Activated T-cell treated with anti-CD3 and anti-CD28 coated beads, Interleukin-2, amount 50 U/mL, for 1 hour (primary cell): ENCODE measurements at regions not wholly inside any gene's neighbourhood (a gene's known extent, or its start where the extent isn't known, plus 50 kb on each side); places are given as distances from the start of the nearest gene placed in this dataset.

Source experiments
- DNase-seq: peaks from one replicate; pipeline ENCODE4 v3.0.0-alpha.2; 2020

DNA sequence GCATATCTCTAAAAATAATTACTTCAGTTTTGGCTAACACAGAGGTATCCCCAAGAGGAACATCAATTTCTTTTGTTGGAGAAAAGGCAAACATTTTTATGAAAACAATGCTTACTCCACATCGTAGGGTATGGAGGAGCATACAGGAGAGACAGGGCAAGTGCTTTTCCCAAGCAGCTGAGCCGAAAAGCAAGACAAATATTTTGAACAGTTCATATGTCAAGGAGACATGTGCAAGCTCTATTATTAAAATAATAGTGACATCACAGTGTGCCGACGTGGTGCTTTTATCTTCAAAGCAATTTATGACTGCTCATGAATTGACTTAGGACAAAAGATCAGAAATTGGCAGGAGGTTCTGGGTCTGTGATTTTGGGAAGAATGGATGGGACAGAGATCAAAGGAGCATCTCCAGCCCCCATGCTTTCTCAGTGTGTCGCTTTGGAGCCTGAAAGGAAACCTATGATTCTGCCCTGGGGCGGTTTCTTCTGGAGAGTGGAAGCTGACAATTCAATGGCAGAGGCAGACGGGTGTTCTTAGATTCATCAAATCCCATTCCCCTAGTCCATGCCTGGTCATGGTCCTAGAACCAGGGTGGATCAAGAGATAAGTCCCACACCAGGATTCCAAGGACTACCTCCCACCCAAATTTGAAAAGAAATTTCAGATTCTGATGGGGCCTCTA lies 97.1 kb downstream of the JCAD start:
- no peak for DNase-seq

- DNase-seq, result no peak
These were observed 98.0 kb downstream of the JCAD start for GRCh38 chr10:29961351-29961750.

GRCh38 chr10:29960261-29960660 lies 99.1 kb downstream of the JCAD start:
- DNase-seq, result no peak

DNA sequence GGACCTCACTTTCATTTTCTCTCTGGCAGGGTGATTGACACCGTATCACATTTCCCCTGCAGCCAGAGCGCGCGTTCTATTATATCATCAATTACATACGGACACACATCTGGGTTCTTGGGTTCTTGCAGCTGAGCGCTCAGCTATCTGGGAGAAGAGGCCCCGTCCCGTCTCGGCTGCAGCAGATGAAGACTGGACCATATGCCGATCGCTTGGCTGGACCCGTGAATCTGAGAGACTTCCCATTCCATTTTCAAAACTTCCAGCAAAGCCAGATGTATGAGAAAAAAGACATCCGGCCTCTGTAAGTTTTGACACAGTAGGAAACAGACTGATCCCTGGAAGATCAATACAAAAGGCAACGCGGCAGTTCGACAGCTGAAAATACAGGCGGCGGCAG lies 99.8 kb downstream of the JCAD start:
- no peak for DNase-seq

DNA sequence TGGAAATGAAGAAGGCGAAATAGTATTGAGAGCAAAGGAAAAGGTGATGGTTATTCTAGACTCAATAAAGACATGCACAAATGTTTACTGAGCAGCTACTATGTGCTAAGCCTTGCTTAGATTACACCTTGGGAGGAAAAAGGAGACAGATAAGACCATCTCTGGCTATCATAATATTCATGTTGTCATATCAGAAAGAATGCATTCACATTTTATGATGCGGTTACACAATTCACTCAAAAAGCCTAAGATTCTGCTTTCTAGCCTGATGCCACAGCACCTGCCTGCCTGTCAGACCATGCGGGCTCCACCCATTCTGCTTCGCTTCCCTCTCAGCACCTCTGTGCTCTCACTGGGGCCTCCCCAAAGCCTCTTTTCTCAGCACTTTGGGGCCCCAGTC lies 100.9 kb downstream of the JCAD start:
- DNase-seq, result no peak

DNA sequence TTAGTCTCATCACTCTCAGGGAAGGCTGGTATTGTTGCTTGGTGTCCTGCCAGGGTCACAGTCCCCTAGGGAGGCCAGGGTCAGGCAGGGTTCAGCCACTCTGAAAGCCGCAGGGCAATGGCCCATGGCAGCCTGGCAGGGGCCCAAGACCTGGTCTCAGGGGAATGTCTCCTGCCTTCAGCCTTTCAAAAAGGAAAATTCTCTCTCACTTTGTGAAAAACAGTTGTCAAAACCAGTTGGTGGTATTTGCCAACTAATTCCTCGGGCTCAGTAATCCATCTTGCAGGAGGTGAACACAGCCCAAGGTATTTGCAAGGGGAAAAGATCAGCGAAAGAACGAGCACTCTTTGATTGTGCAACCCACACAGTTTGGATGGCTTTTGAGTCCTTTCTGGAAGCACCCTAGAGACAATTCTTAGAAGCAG lies 101.5 kb downstream of the JCAD start:
- no peak for DNase-seq

- DNase-seq, result no peak
These were observed 102.2 kb downstream of the JCAD start for GRCh38 chr10:29957236-29957635.

- no peak for DNase-seq
These were observed 103.0 kb downstream of the JCAD start for GRCh38 chr10:29956335-29956924.

- DNase-seq, result no peak
These were observed 104.0 kb downstream of the JCAD start for GRCh38 chr10:29955329-29955935.

DNA sequence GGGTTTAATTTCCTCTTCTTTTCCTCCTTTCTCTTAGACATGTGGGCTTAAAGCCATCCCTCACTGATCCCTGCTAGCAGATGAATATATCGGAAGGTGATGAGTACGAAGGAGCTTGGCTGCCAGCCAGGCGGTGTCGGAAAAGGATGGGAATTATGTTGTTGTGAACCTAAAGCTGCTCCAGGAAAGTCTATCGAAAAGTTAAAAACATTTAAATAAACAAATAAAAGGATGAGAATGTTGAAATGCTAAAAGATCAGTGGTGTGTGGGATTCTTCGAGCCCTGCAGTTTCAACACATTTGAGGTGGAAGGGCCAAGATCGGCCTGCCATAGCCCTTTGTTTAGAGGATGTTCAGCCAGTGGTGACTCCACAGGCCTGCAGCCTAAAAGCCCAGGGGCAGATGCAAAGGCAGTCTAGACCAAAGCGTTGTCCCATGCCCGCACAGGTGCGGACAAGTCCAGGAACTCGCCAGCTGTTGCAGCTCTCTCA lies 107.9 kb downstream of the JCAD start:
- DNase-seq, result no peak

GRCh38 chr10:29950391-29950790 lies 109.0 kb downstream of the JCAD start:
- DNase-seq, result no peak

DNA sequence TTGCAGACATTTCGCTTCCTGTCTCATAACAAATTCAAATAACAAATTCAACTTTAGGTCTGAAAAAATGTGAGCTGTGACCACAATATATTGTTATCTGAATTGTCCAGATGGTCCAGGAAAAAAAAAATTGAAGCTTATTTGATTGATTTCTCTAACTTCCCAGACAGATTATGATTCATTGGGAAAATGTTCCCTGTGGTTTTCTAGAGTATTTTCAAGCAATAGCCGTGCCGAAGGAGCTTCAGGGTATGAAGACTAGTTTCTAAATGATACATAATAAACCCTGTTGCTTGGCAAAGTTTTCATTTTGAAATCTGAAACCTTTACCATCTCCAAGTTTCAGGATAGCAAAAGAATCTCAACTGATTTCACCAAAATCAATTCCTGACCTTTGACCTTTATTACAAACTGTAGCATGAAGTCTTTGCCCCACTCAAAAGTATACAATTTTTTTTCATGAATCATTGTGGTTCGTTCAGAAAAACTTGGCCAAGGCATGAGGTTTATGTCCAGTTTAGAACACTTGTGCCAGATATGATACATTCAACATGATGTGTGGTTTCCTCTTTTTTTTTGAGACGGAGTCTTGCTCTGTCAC lies 109.9 kb downstream of the JCAD start:
- no peak for DNase-seq

GRCh38 chr10:29948881-29949355 lies 110.5 kb downstream of the JCAD start:
- DNase-seq, result no peak

GRCh38 chr10:29947701-29948060 lies 111.7 kb downstream of the JCAD start:
- no peak for DNase-seq

DNA sequence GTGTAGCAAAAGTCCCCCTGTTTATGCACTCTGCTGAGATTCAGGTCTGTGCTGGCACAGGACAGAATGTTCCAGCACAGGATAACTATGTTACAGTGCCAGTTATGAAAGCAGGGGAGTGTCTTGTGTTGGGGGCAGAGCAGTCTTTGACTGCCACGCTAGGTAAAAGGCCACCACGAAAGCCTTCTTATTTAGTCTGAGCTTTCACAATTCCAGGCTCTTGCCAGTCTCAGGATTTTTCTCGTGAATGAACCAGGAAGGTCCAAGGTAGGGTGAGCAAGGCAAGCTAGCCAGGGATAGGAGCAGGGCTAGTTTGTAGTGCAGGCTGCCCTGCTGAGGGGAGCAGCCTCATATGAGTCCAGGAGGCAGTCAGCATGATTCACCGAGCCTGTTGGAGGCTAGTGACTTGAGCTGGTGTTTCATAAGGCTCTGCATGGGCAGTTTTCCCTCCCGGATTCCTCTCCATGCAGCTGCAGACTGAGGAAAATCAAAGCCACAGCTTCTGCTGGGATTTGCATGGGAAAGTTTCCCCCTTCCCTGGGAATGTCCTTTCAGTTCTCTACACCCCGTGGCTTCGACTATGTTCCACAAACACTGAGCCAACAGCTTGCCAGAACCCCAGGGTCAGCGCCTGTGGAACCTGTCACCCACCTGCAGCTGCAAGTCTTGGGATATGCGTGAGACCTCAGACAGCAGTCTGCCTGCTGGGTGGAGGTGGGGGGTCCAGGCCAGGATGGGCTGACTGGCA lies 112.3 kb downstream of the JCAD start:
- DNase-seq, result no peak

GRCh38 chr10:29946614-29946952 lies 112.8 kb downstream of the JCAD start:
- DNase-seq, result no peak

GRCh38 chr10:29941476-29941875 lies 117.9 kb downstream of the JCAD start:
- no peak for DNase-seq

GRCh38 chr10:29932991-29933390 lies 126.4 kb downstream of the JCAD start:
- no peak for DNase-seq

DNA sequence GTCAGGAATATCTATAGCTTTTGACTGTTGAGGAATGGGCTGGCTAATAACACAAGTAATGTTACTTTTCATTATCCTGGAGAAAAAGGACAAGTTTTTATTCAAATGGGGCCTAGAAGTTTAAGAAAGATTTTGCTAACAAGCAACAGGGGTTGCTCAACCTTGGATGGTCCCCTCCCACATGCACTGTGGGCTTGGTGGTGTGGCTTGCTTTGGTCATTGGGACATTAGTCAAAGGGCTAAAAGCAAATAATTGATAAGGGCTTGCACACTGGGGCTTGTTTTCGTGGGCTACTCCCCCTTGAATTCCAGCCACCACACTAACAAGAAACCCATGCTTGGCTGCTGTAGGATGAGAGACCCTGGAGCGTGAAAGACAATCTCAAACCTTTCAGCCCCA lies 127.6 kb downstream of the JCAD start:
- DNase-seq, result no peak

- no peak for DNase-seq
These were observed 130.4 kb downstream of the JCAD start for GRCh38 chr10:29929006-29929405.

DNA sequence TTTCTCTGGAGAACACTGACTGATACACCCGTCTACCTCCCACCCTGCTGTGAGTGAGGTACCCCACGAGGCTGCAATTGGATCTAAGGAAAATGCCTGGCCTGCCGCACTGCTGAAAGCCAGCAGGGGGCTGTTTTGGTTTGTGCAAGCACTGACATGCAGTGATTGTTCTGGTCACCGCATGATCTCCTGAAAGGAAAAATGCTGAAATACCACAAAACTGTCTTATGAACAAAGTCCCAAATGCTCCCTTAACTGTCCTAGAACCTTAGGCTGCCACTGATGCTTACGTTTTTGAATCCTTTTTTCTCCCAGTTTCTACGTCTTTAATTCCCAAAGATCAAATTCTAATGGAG lies 132.7 kb downstream of the JCAD start:
- no peak for DNase-seq

GRCh38 chr10:29925771-29926692 lies 133.4 kb downstream of the JCAD start:
- DNase-seq, result no peak
